Smooth muscle cell (in vitro differentiated cells): ENCODE measurements at regions not wholly inside any gene's neighbourhood (a gene's known extent, or its start where the extent isn't known, plus 50 kb on each side); places are given as distances from the start of the nearest gene placed in this dataset.

Experiments used
- DNase-seq: peaks from one replicate; lab custom pipeline; 2025; ENCODE audit not compliant: unreplicated experiment; lab: John Stamatoyannopoulos, UW
- H2AFZ ChIP-seq: fragments of 200-600 bp; sonication (generic); 2 replicates; pipeline ENCODE4 v1.6.0; 2016; ENCODE audit warnings: antibody characterized with exemption, low read depth, mild to moderate bottlenecking
- H3F3A ChIP-seq: fragments of 200-600 bp; sonication (generic); 2 replicates; pipeline ENCODE4 v1.6.0; 2017; ENCODE audit warnings: antibody characterized with exemption, low read depth
- H3K27ac ChIP-seq: fragments of 200-600 bp; sonication (generic); 2 replicates; pipeline ENCODE4 v1.5.1; 2016; ENCODE audit warnings: low read depth, mild to moderate bottlenecking
- H3K27me3 ChIP-seq: fragments of 200-600 bp; sonication (generic); 2 replicates; pipeline ENCODE4 v1.6.1; 2016; ENCODE audit warnings: low read depth, mild to moderate bottlenecking
- H3K36me3 ChIP-seq: fragments of 200-600 bp; sonication (generic); 2 replicates; pipeline ENCODE4 v1.5.1; 2016; ENCODE audit warnings: low read depth
- H3K4me1 ChIP-seq: fragments of 200-600 bp; sonication (generic); 2 replicates; pipeline ENCODE4 v1.5.1; 2016; ENCODE audit warnings: low read depth
- H3K4me2 ChIP-seq: fragments of 200-600 bp; sonication (generic); 2 replicates; pipeline ENCODE4 v1.6.0; 2016; ENCODE audit warnings: mild to moderate bottlenecking
- H3K4me3 ChIP-seq: fragments of 200-600 bp; sonication (generic); 2 replicates; pipeline ENCODE4 v1.5.1; 2016; ENCODE audit warnings: mild to moderate bottlenecking
- H3K79me2 ChIP-seq: fragments of 200-600 bp; sonication (generic); 2 replicates; pipeline ENCODE4 v1.6.0; 2016; ENCODE audit warnings: low read depth, mild to moderate bottlenecking
- H3K9ac ChIP-seq: fragments of 200-600 bp; sonication (generic); 2 replicates; pipeline ENCODE4 v1.6.0; 2016; ENCODE audit warnings: low read depth
- H3K9me3 ChIP-seq: fragments of 200-600 bp; sonication (generic); replicated peaks from 2 replicates; pipeline ENCODE4 v1.5.1; 2016; ENCODE audit warnings: low read depth
- H4K20me1 ChIP-seq: fragments of 200-600 bp; sonication (generic); 2 replicates; pipeline ENCODE4 v1.6.0; 2016; ENCODE audit warnings: low read depth
- WGBS: methylation state at CpG from one replicate; pipeline ENCODE4 v1.1.7; 2016; ENCODE audit warnings: low lambda C conversion rate; 5-methylcytosine and 5-hydroxymethylcytosine counted together
- TF ChIP-seq, protein P1 (sequence below): fragments of 200-600 bp; sonication (generic); IDR thresholded peaks from 2 replicates; pipeline ENCODE4 v1.5.1; 2017; ENCODE audit warnings: borderline replicate concordance, mild to moderate bottlenecking, antibody characterized with exemption; ENCODE audit not compliant: insufficient read depth, poor library complexity, severe bottlenecking

DNA sequence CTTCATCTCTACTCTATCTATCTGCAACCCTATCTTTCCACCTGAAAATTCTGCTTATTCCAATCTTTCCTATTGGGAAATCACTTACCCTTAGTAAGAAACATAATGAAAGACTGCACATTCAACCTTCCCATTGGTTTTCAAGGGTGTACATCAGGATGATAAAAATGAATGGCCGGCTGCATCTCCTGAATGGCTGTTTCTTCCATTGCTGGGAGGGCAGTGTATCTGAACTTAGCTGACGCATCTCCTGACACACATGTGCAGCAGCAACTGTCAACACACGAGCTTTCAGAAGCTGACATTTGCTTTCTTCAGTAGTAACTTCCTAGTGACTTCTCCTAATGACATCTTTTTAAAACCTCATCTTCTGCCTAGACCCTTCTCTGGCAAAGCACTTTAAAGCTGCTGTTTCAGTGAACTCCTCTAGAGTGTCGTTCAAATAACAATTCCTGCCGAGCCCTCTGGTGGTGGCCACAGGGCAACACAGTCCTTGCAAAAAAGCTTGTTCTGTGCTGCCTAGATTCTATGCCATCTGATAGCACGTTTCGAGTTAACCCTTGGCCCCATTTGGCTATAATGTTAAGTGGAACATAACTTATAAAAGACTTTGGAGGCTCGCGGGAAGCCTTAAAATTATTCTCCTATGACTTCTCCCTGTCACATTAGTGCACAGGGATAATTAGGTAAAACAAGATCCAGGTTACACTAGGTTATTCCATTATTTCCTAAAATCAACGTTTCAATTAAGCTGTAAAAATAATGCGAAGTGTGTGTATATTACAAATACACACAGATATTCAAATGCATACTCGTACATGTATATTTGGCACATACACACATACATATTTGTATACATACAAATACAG lies 2340.7 kb downstream of the PCDH7 start:
- peak; percentile 1 for DNase-seq
- TF ChIP-seq, protein P1, sequence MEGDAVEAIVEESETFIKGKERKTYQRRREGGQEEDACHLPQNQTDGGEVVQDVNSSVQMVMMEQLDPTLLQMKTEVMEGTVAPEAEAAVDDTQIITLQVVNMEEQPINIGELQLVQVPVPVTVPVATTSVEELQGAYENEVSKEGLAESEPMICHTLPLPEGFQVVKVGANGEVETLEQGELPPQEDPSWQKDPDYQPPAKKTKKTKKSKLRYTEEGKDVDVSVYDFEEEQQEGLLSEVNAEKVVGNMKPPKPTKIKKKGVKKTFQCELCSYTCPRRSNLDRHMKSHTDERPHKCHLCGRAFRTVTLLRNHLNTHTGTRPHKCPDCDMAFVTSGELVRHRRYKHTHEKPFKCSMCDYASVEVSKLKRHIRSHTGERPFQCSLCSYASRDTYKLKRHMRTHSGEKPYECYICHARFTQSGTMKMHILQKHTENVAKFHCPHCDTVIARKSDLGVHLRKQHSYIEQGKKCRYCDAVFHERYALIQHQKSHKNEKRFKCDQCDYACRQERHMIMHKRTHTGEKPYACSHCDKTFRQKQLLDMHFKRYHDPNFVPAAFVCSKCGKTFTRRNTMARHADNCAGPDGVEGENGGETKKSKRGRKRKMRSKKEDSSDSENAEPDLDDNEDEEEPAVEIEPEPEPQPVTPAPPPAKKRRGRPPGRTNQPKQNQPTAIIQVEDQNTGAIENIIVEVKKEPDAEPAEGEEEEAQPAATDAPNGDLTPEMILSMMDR = peak; percentile 70

DNA sequence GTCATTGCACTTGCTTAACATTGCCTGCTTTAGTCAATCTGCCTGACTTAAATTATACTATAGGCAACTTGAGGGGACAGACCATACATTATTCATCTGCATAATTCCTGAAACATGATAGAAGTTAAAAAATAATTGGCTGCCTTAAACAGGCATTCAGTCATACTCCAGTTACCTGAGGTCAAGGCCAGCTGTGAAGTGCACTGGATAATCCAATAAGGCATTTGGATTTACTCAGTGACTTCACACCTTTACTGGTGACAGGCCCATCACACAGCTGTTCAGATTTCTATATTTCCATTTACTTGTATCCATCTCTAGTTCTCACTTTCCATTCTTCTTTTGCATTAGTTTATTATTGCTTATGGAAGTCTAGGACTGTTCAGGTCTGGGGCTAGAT lies 2341.6 kb downstream of the PCDH7 start:
- Histone ChIP-seq H3K27me3 (no peaks in the 10 kb centered on the region), H3K27ac (peak overlapping the region; percentile 75), H3K36me3 (no peaks in the 10 kb centered on the region), H3K9me3 (no peaks in the 10 kb centered on the region), H3K79me2 (no peaks in the 10 kb centered on the region), H3K4me2 (peak overlapping the region; percentile 24), H3K9ac (no peak overlapping the region), H3K4me1 (peaks cover 10% of the 10 kb centered on the region), H3K4me3 (no peak overlapping the region), H3F3A (peaks cover 7% of the 10 kb centered on the region), H4K20me1 (no peaks in the 10 kb centered on the region), H2AFZ (peak overlapping the region; percentile 21)
- TF ChIP-seq, protein P1 = no peak
- DNase-seq = no peak

More for the DNA sequence above, 2340.7 kb downstream of the PCDH7 start:
- 43% methylated on average over 12 of the region's 12 CpGs for WGBS
- Histone ChIP-seq H2AFZ (no peak overlapping the region), H3K9me3 (no peaks in the 10 kb centered on the region), H3K4me1 (peaks cover 10% of the 10 kb centered on the region), H3K4me3 (no peak overlapping the region), H3K27me3 (no peaks in the 10 kb centered on the region), H3K4me2 (peak overlapping the region; percentile 18), H4K20me1 (no peaks in the 10 kb centered on the region), H3K36me3 (no peaks in the 10 kb centered on the region), H3F3A (peaks cover 7% of the 10 kb centered on the region), H3K27ac (no peak overlapping the region), H3K79me2 (no peaks in the 10 kb centered on the region), H3K9ac (no peak overlapping the region)

DNA sequence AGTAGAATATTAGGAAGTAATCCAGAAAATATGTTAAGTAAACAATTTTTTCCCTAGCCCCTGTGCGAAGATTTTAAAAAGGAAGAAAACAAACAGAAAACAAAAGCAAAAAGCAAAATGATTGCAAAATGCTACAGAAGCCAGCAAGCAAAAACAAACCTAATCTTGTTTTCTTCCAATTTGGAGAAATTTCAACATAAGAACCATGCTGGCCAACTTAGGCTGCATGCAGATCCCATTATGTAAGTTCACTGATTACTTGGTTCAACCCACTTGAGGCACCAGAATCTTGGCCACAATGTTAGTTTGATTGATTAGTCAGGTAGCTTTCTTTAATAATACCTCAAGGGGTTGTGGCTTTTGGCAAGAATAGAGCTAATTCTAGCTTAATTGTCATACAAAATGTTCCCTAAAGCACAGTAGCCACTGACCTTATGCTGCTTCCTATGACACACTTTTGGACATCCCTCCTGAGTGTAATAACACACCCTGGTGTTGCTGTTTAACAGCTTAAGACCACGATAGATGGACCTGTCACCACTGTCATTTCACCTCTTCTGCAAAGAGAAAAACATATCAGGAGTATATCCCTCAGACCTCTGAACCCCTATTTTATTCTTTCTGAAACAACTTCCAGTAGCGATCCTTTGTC lies 2342.1 kb downstream of the PCDH7 start:
- DNase-seq = no peak

More for the DNA sequence above, 2342.1 kb downstream of the PCDH7 start:
- TF ChIP-seq, protein P1 = no peak
- H3K27me3 ChIP-seq = no peaks in the 10 kb centered on the region
- no peaks in the 10 kb centered on the region for H3K36me3 ChIP-seq
- peaks cover 10% of the 10 kb centered on the region for H3K4me1 ChIP-seq
- peak overlapping the region; percentile 75 for H3K27ac ChIP-seq
- no peak overlapping the region for H3K4me3 ChIP-seq
- H3K4me2 ChIP-seq = peak overlapping the region; percentile 24
- H4K20me1 ChIP-seq = no peaks in the 10 kb centered on the region
- H3K9me3 ChIP-seq = no peaks in the 10 kb centered on the region
- H3K9ac ChIP-seq = no peak overlapping the region
- WGBS = 71% methylated on average over 3 of the region's 3 CpGs
- no peaks in the 10 kb centered on the region for H3K79me2 ChIP-seq
- peaks cover 7% of the 10 kb centered on the region for H3F3A ChIP-seq
- peak overlapping the region; percentile 21 for H2AFZ ChIP-seq
